WTC11 (cell line): ENCODE measurements at regions not wholly inside any gene's neighbourhood (a gene's known extent, or its start where the extent isn't known, plus 50 kb on each side); places are given as distances from the start of the nearest gene placed in this dataset.
"Not testable (repeated sequence)": the region's sequence is repeated elsewhere in the genome, so short reads cannot be mapped to it uniquely, and the experiment has no call there.

ENCODE experiments used
- ATAC-seq: fragments of 200-7000 bp; cut with Tn5 transposase; 2 replicates; pipeline ENCODE4 v1.10.0; 2021; ENCODE audit warnings: mild to moderate bottlenecking, moderate library complexity
- CTCF ChIA-PET: fragments of 300-600 bp; sonication (Branson Sonifier 250); formaldehyde crosslinking; loops from one replicate; lab custom pipeline; 2021; ENCODE audit warnings: antibody characterized with exemption; lab: Charles Lee
- POLR2A ChIA-PET: fragments of 350-600 bp; sonication (Branson Sonifier 250); formaldehyde crosslinking; loops from one replicate; lab custom pipeline; 2021; ENCODE audit warnings: antibody characterized with exemption; lab: Charles Lee
- DNase-seq: peaks from one replicate; pipeline ENCODE4 v3.0.0; 2021; ENCODE audit warnings: low spot score
- H3K27ac Mint-ChIP-seq: 2 replicates; pipeline ENCODE4 v1.8.0; 2021; ENCODE audit warnings: mixed read lengths
- H3K27me3 Mint-ChIP-seq: 2 replicates; pipeline ENCODE4 v1.8.0; 2021; ENCODE audit warnings: low read depth, mild to moderate bottlenecking, moderate library complexity, mixed read lengths
- H3K36me3 Mint-ChIP-seq: 2 replicates; pipeline ENCODE4 v1.8.0; 2021; ENCODE audit warnings: mixed read lengths
- H3K4me1 Mint-ChIP-seq: 2 replicates; pipeline ENCODE4 v1.8.0; 2022; ENCODE audit warnings: mixed read lengths
- H3K4me3 Mint-ChIP-seq: 2 replicates; pipeline ENCODE4 v1.8.0; 2021; ENCODE audit warnings: mild to moderate bottlenecking, moderate library complexity, mixed read lengths
- H3K9me3 Mint-ChIP-seq: 2 replicates; pipeline ENCODE4 v1.8.0; 2021; ENCODE audit warnings: mixed read lengths
- ATF1 ChIP-seq: sonication (generic); formaldehyde crosslinking; IDR thresholded peaks from 2 replicates; pipeline ENCODE4 v1.8.1; 2023; ENCODE audit warnings: mild to moderate bottlenecking, moderate library complexity, missing genetic modification reagents
- CBFB ChIP-seq: sonication (generic); formaldehyde crosslinking; IDR thresholded peaks from 2 replicates; pipeline ENCODE4 v1.8.1; 2022; ENCODE audit warnings: mild to moderate bottlenecking, low read depth, missing genetic modification reagents
- E2F1 ChIP-seq: sonication (generic); formaldehyde crosslinking; IDR thresholded peaks from 2 replicates; pipeline ENCODE4 v1.8.0; 2022; ENCODE audit warnings: mild to moderate bottlenecking, missing genetic modification reagents
- E2F4 ChIP-seq: sonication (generic); formaldehyde crosslinking; IDR thresholded peaks from 2 replicates; pipeline ENCODE4 v1.8.1; 2022; ENCODE audit warnings: low read depth, mild to moderate bottlenecking, moderate library complexity, missing genetic modification reagents, borderline replicate concordance
- ETV6 ChIP-seq: sonication (generic); formaldehyde crosslinking; IDR thresholded peaks from 2 replicates; pipeline ENCODE4 v1.8.1; 2022; ENCODE audit warnings: mild to moderate bottlenecking, missing genetic modification reagents
- GABPB1 ChIP-seq: sonication (generic); formaldehyde crosslinking; IDR thresholded peaks from 2 replicates; pipeline ENCODE4 v1.8.1; 2023; ENCODE audit warnings: mild to moderate bottlenecking, missing genetic modification reagents
- GRHL2 ChIP-seq: fragments of 250-450 bp; sonication (Bioruptor Pico); IDR thresholded peaks from 2 replicates; pipeline ENCODE4 v1.8.0; 2022; ENCODE audit warnings: mild to moderate bottlenecking, moderate library complexity; ENCODE audit not compliant: insufficient replicate concordance, severe bottlenecking
- GTF2I ChIP-seq: fragments of 250-450 bp; sonication (Bioruptor Pico); conservative IDR thresholded peaks from 2 replicates; pipeline ENCODE4 v1.4.0; 2021; ENCODE audit warnings: mild to moderate bottlenecking
- IRF2 ChIP-seq: sonication (generic); formaldehyde crosslinking; IDR thresholded peaks from 2 replicates; pipeline ENCODE4 v1.8.0; 2022; ENCODE audit warnings: low read depth, missing genetic modification reagents, borderline replicate concordance
- JAZF1 ChIP-seq: fragments of 250-450 bp; sonication (Bioruptor Pico); IDR thresholded peaks from 2 replicates; pipeline ENCODE4 v1.9.0; 2021; ENCODE audit warnings: moderate library complexity, mild to moderate bottlenecking, inconsistent platforms
- PREB ChIP-seq: sonication (generic); formaldehyde crosslinking; IDR thresholded peaks from 2 replicates; pipeline ENCODE4 v1.8.1; 2022; ENCODE audit warnings: mild to moderate bottlenecking, missing genetic modification reagents, moderate library complexity, borderline replicate concordance
- TEAD4 ChIP-seq: sonication (generic); formaldehyde crosslinking; IDR thresholded peaks from 2 replicates; pipeline ENCODE4 v1.8.0; 2022; ENCODE audit warnings: mild to moderate bottlenecking, missing genetic modification reagents
- ZMAT4 ChIP-seq: fragments of 250-450 bp; sonication (Bioruptor Pico); IDR thresholded peaks from 2 replicates; pipeline ENCODE4 v1.9.0; 2021; ENCODE audit warnings: mild to moderate bottlenecking
- ZNF423 ChIP-seq: fragments of 250-450 bp; sonication (Bioruptor Pico); IDR thresholded peaks from 2 replicates; pipeline ENCODE4 v2.1.2; 2022; ENCODE audit warnings: mild to moderate bottlenecking, moderate library complexity
- ZNF671 ChIP-seq: fragments of 250-450 bp; sonication (Bioruptor Pico); IDR thresholded peaks from 2 replicates; pipeline ENCODE4 v1.8.0; 2021; ENCODE audit warnings: mild to moderate bottlenecking
- TF ChIP-seq, protein P1 (sequence below): sonication (generic); formaldehyde crosslinking; IDR thresholded peaks from 2 replicates; pipeline ENCODE4 v1.8.1; 2023; ENCODE audit warnings: mild to moderate bottlenecking, moderate library complexity, missing genetic modification reagents
- TF ChIP-seq, protein P2 (sequence below): fragments of 250-450 bp; sonication (Bioruptor Pico); IDR thresholded peaks from 2 replicates; pipeline ENCODE4 v2.1.2; 2022; ENCODE audit warnings: mild to moderate bottlenecking, moderate library complexity
- TF ChIP-seq, protein P3 (sequence below): sonication (generic); formaldehyde crosslinking; IDR thresholded peaks from 2 replicates; pipeline ENCODE4 v1.8.0; 2022; ENCODE audit warnings: mild to moderate bottlenecking, missing genetic modification reagents

DNA sequence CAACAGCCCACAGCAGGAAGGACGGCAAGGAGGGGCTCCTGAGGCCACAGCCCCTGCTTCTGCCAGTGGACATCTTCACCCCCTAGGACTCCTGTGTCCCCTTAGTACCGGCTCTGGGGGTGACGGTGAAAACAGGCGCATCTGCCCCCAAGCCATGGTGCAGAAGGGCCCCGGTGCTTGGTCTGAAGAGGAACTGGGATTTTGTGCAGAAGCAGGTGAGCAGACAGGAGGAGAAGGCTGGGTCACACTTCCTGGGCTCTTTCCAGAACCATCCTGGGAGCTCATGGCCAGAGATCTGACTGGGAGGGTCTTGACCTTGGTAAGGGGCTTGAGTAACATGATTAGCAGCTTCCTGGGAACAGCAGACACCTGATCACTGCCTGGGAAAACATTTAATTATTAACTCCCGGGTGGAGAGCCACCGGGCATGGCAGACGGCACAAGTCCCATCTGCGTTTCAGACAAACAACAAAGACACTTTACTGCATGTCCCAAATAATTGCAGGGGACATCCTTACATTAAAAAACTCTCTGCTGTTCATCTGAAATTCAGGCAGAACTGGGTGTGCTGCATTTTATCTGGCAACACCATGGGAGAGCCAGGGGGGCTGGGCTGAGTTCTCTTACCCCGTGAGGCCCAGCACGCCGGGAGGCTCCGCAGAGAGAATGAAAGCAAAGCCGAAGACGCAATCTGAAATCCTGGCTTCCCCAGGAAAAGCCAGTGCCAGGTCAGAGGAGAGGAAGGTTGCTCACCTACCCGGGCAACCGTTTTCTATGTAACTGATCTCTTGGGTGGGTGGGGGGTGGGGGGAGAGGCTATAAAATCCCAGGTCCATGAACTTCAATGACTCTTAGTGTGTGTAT, 1542.8 kb downstream of the TSPY10 start (continued):
- no peak for TF ChIP-seq PREB (CRISPR knock-in tag)
- TF ChIP-seq, protein P1, sequence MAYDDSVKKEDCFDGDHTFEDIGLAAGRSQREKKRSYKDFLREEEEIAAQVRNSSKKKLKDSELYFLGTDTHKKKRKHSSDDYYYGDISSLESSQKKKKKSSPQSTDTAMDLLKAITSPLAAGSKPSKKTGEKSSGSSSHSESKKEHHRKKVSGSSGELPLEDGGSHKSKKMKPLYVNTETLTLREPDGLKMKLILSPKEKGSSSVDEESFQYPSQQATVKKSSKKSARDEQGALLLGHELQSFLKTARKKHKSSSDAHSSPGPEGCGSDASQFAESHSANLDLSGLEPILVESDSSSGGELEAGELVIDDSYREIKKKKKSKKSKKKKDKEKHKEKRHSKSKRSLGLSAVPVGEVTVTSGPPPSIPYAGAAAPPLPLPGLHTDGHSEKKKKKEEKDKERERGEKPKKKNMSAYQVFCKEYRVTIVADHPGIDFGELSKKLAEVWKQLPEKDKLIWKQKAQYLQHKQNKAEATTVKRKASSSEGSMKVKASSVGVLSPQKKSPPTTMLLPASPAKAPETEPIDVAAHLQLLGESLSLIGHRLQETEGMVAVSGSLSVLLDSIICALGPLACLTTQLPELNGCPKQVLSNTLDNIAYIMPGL (CRISPR knock-in tag), result no peak
- TF ChIP-seq ATF1 (CRISPR knock-in tag), result no peak
- no peak for TF ChIP-seq GABPB1
- no peak for TF ChIP-seq E2F4 (CRISPR knock-in tag)

DNA sequence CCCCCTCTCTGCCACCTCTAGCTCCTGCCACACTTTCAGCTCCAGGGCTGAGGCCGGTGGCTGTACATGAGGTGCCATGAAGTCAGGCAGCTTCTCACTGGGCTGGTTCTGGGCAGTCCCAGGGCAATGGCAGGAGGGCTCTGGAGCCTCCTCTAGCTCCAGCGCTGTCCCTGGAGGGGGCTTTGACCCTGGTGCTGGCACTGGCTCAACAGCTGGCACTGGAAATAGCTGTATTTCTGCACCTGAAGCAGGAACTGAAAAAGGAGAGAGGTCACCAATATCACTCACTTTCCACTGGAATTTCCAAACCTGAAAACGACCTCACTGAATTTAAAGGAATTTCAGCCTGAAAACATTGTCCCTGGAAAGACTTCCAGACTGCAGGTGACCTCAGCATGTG, 1558.1 kb downstream of the TSPY10 start:
- DNase-seq, POLR2A ChIA-PET, H3K4me1 Mint-ChIP-seq, CTCF ChIA-PET, H3K27me3 Mint-ChIP-seq, H3K9me3 Mint-ChIP-seq, H3K4me3 Mint-ChIP-seq, H3K27ac Mint-ChIP-seq, ATAC-seq: not testable (repeated sequence)
- peaks cover 13% of the 10 kb centered on the region for H3K36me3 Mint-ChIP-seq

DNA sequence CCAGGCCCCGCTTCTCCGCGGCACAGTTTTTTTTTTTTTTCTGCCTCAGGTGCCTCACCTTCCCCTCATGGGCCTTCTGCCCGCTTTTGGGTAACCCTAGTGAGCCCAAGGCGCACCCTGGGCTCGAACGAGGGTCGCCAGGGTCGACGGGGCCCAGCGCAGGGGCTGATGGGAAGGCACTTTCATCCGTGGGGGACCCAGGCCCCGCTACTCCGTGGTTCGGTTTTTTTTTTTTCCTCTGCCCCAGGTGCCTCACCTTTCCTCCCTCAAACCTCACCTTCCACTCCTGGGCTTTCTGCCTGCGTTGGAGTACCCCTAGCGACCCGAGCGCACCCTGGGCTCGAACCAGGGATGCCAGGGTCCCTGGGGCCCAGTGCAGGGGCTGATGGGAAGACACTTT, 1569.8 kb downstream of the TSPY10 start:
- H3K4me1 Mint-ChIP-seq, CTCF ChIA-PET, H3K9me3 Mint-ChIP-seq, H3K27ac Mint-ChIP-seq, ATAC-seq, DNase-seq, H3K4me3 Mint-ChIP-seq, POLR2A ChIA-PET, H3K27me3 Mint-ChIP-seq, H3K36me3 Mint-ChIP-seq: not testable (repeated sequence)

GRCh38 chrY:11098419-11098818, 1570.7 kb downstream of the TSPY10 start:
- H3K36me3 Mint-ChIP-seq, CTCF ChIA-PET, H3K4me3 Mint-ChIP-seq, ATAC-seq, DNase-seq, H3K4me1 Mint-ChIP-seq, POLR2A ChIA-PET, H3K27me3 Mint-ChIP-seq, H3K27ac Mint-ChIP-seq, H3K9me3 Mint-ChIP-seq: not testable (repeated sequence)

DNA sequence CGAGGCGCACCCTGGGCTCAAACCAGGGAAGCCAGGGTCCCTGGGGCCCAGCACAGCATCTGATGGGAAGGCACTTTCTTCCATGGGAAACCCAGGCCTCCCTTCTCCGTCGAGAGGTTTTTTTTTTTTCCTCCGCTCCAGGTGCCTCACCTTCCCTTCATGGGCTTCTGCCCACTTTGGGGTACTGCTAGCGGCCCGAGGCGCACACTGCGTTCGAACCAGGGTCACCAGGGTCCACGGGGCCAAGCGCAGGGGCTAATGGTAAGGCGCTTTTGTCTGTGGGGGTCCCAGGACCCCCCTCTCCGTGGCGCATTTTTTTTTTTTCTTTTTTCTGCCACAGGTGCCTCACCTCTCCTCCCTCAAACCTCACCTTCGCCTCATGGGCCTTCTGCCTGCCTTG, 1571.3 kb downstream of the TSPY10 start:
- peaks cover 6% of the 10 kb centered on the region for H3K36me3 Mint-ChIP-seq

DNA sequence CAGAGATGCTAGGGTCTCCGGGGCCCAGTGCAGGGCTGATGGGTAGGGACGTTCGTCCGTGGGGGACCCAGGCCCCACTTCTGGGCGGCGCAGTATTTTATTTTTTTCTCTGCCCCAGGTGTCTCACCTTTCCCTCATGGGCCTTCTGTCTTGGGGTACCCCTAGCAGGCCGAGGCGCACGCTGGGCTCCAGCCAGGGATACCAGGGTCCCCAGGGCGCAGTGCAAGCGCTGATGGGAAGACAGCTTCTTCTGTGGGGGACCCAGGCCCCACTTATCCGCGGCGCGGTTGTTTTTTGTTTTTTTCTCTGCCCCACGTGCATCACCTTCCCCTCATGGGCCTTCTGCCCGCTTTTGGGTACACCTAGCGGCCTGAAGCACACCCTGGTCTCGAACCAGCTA, 1572.8 kb downstream of the TSPY10 start:
- H3K9me3 Mint-ChIP-seq, DNase-seq, H3K4me3 Mint-ChIP-seq, CTCF ChIA-PET, H3K27me3 Mint-ChIP-seq, H3K27ac Mint-ChIP-seq, POLR2A ChIA-PET, H3K4me1 Mint-ChIP-seq, ATAC-seq: not testable (repeated sequence)
- peaks cover 10% of the 10 kb centered on the region for H3K36me3 Mint-ChIP-seq

More for the DNA sequence above, 1571.3 kb downstream of the TSPY10 start:
- Mint-ChIP-seq H3K9me3 (no peaks in the 10 kb centered on the region), H3K27ac (no peak overlapping the region), H3K4me3 (no peak overlapping the region), H3K27me3 (no peaks in the 10 kb centered on the region), H3K4me1 (no peaks in the 10 kb centered on the region)
- DNase-seq (no peak), ATAC-seq (no peak)
- TF ChIP-seq IRF2 (CRISPR knock-in tag) (no peak), CBFB (CRISPR knock-in tag) (no peak), ZMAT4 (no peak), GRHL2 (CRISPR knock-in tag) (no peak), ETV6 (CRISPR knock-in tag) (no peak), ZNF423 (CRISPR knock-in tag) (no peak), ATF1 (CRISPR knock-in tag) (no peak), E2F1 (CRISPR knock-in tag) (no peak), GTF2I (no peak), JAZF1 (CRISPR knock-in tag) (no peak), ZNF671 (no peak), TEAD4 (CRISPR knock-in tag) (no peak)
- TF ChIP-seq, protein P2, sequence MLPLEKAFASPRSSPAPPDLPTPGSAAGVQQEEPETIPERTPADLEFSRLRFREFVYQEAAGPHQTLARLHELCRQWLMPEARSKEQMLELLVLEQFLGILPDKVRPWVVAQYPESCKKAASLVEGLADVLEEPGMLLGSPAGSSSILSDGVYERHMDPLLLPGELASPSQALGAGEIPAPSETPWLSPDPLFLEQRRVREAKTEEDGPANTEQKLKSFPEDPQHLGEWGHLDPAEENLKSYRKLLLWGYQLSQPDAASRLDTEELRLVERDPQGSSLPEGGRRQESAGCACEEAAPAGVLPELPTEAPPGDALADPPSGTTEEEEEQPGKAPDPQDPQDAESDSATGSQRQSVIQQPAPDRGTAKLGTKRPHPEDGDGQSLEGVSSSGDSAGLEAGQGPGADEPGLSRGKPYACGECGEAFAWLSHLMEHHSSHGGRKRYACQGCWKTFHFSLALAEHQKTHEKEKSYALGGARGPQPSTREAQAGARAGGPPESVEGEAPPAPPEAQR, result no peak
- TF ChIP-seq, protein P3, sequence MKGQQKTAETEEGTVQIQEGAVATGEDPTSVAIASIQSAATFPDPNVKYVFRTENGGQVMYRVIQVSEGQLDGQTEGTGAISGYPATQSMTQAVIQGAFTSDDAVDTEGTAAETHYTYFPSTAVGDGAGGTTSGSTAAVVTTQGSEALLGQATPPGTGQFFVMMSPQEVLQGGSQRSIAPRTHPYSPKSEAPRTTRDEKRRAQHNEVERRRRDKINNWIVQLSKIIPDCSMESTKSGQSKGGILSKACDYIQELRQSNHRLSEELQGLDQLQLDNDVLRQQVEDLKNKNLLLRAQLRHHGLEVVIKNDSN (CRISPR knock-in tag), result no peak
- ChIA-PET CTCF (no interaction called here), POLR2A (no interaction called here)
